Fibroblast of villous mesenchyme (primary cell): ENCODE measurements at regions not wholly inside any gene's neighbourhood (a gene's known extent, or its start where the extent isn't known, plus 50 kb on each side); places are given as distances from the start of the nearest gene placed in this dataset.
"Not testable (repeated sequence)": the region's sequence is repeated elsewhere in the genome, so short reads cannot be mapped to it uniquely, and the experiment has no call there.

Source experiments
- DNase-seq: peaks from one replicate; pipeline ENCODE4 v3.0.0-alpha.2; 2010; ENCODE audit warnings: low read depth
- H3K4me3 ChIP-seq: 2 replicates; pipeline ENCODE4 v1.5.1; 2011; ENCODE audit warnings: low read depth, mild to moderate bottlenecking, low read length

DNA sequence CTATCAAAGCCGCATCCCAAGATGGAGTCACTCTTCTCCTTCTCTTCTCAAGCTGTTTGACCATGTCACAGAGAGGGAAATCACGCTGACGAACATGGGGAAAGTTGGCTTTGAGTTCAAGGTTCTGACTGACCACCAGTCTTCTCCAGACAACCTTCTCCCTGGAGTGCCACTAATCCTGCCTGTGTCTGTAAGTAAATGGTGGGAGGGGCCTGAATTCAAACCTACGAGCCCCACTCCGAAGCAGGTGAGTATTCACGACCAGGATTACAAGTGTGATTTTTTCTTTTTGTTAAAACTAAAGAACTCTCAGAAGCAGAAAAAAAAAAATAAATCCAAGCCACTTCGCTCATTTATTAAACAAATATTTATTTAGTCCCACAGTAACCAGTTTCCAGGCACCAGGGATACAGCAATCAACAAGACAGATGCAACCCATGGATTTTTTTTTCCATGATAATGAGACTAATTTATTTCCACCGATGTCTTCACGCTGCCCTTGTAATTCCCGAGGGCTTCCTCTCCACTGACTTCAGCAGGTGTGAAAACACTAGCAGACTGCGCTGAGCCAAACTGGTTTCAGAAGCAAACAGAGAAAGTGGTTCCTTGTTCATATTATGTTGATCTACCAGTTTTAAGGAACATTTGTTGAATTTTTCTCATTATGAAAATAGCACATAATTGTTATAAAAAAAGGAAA, 206.0 kb upstream of the NBPF12 start:
- not testable (repeated sequence) for H3K4me3 ChIP-seq, DNase-seq

DNA sequence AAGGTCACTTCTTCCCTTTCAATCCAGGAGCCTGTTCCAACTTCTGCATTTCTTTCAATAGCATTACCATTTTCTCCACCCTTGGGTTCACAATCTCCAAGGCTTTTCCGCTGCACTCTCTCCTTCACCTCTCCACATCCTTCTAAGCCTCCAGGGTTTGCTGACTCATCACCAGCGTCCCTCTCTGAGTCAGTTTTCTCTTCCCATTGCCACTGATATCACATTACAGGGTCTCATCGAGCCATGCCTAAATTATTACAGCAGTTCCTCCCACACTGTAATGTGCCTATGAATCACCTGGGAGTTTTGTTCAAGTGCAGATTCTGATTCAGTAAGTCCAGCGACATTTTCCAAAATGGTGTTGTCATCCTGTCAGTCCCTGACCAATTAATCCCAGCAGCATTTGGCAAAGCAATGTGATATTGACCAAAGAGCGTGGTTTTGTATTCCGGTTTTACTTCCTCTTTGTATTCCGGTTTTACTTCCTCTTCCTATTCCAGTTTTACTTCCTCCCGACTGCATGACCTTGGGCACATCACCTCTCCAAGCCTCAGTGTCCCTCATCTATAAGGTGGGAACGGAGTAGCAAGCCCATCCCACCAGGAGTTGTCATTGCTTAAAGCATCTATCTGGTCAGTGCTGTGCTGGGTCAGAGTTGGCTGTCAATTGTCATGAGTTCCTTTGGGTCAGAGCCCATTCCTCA, 208.3 kb upstream of the NBPF12 start:
- not testable (repeated sequence) for H3K4me3 ChIP-seq, DNase-seq

DNA sequence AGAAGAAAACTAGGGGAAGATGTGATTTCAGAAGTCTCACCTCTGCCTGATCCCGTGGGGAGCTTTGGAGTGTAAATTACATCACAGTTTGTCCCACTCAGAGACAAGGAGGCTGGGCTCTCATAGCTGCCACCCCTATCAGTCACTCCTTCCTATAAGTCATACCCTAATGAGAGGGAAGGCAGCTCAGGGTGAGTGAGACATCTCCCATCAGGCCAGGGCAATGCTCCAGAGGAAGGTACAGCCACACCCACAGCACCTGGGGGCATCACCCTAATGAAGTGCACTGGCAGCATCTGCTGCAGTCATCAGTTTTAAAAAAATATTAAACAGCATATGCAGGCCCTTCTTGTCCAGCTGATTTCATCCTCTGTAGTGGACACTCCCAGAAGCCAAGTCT, 223.1 kb upstream of the NBPF12 start:
- DNase-seq, H3K4me3 ChIP-seq: not testable (repeated sequence)

DNA sequence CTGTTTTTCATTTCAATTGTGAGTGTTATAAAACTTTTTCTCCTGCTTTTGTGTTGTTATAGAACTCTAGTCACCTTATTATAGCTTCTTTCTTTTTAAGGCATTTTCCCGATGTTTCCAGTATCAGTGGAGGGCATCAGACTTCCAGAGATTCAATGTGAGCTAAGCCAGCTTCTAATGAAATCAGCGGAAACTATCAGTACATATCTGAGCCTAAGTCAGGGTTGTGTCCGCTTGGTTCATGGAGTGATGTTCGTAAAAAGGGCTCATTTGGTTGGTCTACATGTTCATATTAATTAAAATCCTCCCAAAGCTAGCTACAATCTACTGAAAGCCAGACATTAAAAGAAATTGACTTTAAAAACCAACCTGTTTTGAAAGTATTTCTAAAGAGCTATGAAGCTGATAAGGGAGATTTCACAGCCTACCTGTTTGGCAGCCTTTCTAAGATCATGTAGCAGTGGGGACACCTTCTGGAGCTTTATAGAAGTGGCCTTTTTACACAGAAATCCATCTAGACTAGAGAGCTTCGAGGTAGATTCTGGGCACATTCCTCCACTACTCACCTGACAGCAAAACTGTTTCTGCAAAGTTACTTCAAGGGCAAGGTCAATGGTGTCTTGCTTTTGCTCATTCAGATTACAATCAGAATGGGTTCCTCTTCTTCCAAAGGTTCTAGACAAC, 227.1 kb upstream of the NBPF12 start:
- H3K4me3 ChIP-seq: not testable (repeated sequence)
- peak; percentile 14 for DNase-seq

DNA sequence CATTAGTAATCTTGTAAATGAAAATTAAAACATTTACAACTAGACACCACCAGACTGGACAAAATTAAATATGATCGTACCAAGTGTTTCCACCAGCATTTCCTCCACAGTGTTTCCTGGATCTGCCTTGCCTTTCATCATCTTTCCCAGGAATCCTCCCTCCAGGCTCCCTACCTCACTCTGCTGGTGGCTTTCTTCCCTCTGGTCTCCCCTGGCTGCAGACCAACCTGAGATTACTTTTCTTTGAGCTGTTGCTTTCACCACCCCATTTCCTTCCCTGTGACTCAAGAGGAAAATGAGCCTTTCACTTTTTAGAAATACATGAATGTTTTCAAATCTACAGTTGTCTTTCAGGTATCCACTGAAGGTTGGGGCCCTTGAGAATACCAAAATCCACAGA, 228.8 kb upstream of the NBPF12 start:
- not testable (repeated sequence) for DNase-seq, H3K4me3 ChIP-seq

DNA sequence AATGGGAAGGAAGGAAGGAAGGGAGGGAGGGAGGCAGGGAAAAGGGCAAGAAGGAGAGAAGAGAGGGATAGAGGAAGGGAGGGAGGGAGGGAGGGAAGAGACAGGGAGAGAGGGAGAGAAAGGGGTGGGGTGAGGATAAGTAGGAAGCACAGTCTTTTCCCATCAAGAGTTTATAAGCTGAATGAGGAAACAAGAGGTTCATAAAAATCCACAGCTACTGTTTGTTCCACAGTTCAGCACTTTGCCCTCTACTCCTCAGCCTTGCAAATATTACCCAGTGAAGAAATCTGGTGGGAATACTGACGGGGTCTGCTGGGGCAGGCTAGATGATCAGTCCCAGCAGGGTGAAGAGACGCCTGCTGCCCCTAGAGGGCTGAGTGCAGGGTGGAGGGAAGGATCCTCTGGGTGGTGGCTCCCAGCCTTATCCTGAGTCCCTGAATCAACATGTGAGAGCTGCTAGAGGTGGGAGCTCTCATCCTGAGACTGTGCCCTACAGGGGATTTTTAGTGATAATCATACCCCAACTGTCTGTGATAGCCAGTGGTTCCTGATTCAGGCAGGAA, 233.9 kb upstream of the NBPF12 start:
- not testable (repeated sequence) for H3K4me3 ChIP-seq, DNase-seq

DNA sequence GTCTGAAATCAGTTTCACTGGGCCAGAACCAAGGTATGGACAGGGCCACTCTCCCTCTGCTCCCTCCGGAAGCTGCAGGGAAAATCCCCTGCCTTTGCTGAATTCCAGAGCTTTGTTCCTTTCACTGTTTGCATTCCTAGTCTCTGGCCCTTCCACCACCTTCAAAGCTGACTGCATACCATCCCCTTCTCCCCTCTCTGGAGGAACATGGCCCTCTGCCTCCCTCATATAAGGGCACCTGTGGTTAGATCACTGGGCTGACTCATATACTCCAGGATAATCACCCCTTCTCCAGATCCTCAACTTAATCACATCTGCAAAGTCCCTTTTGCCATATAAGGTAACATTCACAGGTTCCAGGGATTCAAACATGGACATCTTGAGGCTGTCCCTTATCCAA, 236.8 kb upstream of the NBPF12 start:
- not testable (repeated sequence) for H3K4me3 ChIP-seq, DNase-seq

DNA sequence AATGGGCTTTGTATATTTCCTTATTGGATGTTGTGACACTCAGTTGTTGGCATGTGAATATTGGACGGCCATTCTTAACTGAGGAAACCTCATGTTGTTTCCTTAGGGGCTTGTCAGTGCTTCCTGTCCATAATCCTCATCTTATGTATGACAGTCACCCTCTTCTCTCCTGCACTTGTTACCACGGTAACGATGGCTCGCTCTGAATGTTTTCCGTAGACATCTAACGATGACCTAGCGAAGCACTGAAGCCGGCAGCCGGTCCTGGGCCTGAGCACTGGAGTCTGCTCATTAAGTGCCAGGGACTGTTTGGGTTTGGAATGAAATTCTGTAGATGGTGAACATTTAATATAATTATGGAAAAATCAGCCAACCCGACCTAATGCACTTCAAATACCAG, 242.7 kb upstream of the NBPF12 start:
- DNase-seq, H3K4me3 ChIP-seq: not testable (repeated sequence)

DNA sequence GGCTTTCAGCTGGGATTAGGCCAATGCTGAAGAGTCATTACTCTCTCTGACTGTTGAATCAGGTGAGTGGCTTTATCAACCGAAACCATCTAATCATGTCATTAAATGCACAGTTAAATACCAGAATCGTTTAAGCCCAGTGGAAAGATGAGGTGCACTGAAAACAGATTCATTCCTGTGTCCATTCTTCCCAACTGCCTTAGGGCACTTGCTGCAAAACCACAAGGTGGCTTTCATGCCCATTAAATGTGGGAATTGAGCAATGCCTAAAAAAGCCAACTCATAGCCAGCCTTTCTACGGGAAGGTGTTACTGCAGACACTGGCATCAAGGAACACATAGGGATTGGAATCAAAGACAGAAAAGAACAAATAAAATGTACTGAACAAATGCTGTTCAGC, 246.3 kb upstream of the NBPF12 start:
- not testable (repeated sequence) for DNase-seq, H3K4me3 ChIP-seq

DNA sequence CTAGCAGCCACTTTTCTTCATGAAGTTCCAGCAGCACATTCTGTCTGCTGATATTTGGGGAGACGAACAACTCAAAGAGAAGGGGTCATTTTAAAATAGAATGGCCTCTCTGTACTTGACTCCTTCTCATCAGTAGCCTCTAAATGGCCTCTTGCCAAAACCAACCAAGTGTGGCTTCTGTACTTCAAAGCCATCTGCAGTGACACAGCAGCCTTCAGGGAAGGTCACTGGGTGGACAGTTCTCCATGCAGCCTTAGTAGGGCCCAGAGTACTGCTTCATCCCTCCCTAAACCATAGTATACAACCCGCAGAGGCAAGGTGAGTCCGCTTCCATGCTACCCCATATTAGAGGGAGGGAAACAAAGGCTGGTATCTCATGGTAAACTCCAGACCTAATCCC, 249.2 kb upstream of the NBPF12 start:
- H3K4me3 ChIP-seq, DNase-seq: not testable (repeated sequence)

DNA sequence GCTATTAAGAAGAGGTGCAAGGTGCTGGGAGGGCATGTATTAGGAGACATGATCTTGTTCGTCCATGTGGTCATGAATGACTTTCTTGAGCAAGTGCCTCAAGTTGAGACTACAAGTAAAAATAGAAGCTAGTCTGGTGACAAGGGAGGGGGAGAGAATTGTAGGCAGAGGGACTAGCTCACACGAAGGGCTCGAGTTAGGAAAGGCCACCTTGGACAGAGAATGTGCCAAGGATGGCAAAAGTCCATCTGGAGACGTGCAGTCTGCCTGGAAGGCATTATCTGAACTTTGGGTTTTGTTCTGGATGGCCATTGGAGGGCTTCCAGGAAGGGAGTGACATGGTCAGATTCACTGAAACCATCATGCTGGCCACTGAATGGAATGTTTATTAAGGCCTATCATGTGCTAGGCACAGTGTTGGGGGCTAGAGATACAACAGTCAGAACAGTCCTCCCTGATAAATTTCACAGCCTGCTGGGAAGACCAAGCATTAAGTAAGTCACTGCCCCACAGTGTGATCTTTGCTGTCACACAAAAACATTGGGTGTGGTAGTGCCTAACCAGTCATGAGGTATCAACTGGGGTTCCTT, 251.3 kb upstream of the NBPF12 start:
- not testable (repeated sequence) for DNase-seq

DNA sequence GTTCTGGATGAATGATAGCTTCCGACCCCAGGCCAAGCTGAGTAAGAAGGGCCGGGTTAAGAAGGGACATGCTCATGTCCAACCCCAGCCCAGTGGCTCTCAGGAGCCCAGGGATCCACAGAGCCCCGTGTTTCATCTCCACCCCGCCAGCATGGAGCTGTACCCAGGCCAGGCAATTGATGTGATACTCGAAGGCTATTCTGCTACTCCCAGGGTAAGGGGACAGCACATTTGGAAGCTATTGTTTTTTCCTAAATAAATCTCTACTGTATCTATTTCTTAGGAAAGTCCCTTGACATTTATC, 255.0 kb upstream of the NBPF12 start:
- not testable (repeated sequence) for DNase-seq, H3K4me3 ChIP-seq

More for the DNA sequence above, 251.3 kb upstream of the NBPF12 start:
- not testable (repeated sequence) for H3K4me3 ChIP-seq

DNA sequence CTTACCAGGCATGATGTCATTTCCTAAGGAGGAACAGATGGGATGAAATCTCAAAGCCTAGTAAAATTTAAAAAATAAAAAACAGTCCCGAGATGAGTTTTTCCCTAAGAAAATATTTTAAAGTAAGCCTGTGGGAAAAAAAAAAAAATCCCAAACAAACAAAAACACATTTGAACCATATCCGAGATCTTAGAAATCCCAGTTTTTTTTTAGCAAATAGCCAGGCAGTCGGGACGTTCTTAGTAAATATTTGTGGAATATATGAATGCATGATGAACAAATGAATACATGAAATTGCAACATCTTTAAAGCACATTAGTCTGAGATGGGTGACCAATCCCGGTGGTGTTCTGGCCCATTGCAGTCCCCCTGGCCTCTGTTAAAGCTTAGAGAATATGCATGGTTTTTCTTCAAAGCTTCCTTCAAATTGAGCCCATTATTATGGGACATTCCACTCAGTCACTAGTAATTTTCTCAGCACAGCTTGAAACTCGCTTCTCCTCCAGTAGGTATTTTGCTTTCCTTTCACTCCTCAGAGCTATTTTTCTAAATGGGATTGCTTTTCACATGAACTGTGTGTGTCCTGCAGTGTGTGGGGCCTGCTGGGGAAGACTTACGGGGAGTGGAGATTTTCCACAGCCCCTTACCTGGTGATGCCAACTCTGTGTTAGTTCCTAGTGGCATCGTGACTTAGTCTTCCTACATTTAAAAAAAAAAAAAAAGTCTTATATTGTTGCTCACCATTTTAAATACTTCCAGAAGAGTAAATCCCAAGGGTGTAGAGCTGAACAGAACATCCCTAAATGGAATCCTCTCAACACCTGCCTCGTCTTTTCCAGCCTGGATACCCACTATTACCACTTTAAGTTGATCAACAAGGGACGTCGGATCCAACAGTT, 255.6 kb upstream of the NBPF12 start:
- not testable (repeated sequence) for H3K4me3 ChIP-seq
- peak; percentile 17 for DNase-seq

DNA sequence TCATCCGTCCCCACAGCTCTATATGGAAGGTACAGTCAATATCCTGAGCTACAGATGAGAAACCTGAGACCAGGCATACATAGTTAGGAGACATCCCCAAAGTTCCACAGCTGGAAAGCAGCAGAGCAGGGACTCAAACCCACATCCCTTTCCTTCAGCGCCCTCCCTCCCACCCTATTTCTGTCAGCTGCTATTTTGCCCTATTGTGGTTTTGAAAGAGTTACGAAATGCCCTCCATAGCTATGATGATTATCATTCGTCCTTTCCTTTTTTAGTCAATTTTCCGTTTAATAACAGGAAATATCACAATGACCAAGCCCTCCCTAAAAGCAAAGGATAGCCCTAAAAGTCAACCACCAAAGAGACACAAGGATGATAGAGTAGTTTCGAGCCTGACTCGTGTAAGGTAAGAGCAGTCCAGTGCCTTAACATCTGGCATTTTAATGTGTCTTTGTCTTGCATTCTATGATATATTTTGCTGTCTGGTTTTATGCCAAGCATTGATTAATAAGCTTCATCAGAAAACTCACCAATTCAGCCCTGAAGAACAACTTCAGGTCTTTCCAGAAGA, 264.3 kb upstream of the NBPF12 start:
- H3K4me3 ChIP-seq: not testable (repeated sequence)
- DNase-seq: peak; percentile 8

DNA sequence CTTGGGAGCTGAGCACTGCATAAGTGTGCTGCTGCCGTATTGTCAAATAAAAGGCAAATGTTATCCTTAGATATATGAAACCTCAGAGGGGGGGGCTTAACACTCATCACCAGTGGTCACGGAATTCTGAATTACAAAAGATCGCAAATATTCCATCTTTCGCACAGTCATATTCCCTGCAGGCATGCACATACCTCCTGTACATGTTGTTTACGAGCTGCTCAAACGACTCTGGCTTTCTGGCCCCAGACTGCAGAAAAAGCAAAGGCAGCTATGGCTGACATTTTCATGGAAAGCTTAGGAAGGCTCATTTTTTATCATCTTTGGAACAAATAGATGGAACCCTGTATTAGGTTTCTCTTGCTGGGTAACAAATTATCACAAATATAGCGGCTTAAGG, 265.5 kb upstream of the NBPF12 start:
- H3K4me3 ChIP-seq: not testable (repeated sequence)

DNA sequence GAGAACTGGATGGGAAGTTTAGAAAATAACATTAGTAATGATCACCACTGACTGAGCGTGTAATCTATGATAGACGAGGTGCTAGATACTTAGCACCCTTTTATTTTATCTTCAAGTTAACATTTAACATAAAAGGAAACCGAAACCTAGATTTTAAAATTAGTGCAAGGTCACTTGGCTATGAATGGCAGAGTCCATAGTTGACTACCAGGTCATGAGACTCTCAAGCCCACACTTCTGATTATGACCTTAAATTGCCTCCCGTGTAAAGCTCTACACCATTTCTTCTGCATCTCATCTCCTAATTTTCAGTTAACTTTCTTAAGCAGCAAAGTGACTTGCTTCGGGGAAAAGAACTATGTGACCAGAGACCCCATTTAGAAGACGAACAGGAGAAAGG, 266.5 kb upstream of the NBPF12 start:
- DNase-seq, H3K4me3 ChIP-seq: not testable (repeated sequence)

More for the DNA sequence above, 265.5 kb upstream of the NBPF12 start:
- peak; percentile 18 for DNase-seq

DNA sequence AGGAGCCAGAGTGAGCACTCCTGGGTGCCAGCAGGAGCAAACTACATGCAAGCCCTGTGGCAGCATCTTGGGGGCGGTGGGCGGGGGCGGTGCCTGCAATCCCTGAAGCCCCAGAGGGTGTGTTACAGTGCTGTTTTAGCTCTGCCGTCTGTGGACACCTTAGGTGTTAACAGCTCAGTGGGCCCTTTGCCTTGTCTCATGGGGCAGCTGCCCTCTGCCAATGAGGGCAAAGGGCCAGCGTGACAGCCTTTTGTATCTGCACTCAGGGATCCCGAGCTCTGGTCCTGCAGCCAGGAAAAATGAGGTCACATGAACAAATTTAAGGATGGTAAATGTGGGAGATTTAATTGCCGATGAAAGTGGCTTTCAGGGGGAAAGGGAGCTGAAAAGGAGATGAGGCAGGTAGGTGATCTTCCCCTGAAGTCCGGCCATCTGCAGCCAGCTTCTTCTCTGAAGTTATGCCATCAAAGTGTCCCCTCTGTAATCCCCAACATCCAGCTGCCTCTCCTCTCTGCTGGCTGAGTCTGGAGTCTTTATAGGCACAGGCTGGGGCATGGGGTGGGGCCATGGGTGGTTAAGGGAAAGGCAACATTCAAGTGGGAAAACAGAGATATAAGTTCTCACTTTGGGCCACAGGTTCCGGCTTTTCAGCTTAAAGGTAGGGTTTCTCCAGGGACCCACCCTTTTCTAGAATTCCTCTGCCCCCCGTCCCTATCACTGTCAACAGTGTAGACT, 267.1 kb upstream of the NBPF12 start:
- not testable (repeated sequence) for DNase-seq, H3K4me3 ChIP-seq
